Hepatocyte (in vitro differentiated cells): ENCODE measurements at regions not wholly inside any gene's neighbourhood (a gene's known extent, or its start where the extent isn't known, plus 50 kb on each side); places are given as distances from the start of the nearest gene placed in this dataset.
"Not testable (repeated sequence)": the region's sequence is repeated elsewhere in the genome, so short reads cannot be mapped to it uniquely, and the experiment has no call there.

Source experiments
- DNase-seq: peaks from one replicate; pipeline ENCODE4 v3.0.0-alpha.2; 2016; ENCODE audit warnings: low spot score
- H2AFZ ChIP-seq: fragments of 200-600 bp; sonication (generic); 2 replicates; pipeline ENCODE4 v1.6.0; 2016; ENCODE audit warnings: antibody characterized with exemption, mild to moderate bottlenecking
- H3K27ac ChIP-seq: fragments of 200-600 bp; sonication (generic); 2 replicates; pipeline ENCODE4 v1.5.1; 2016; ENCODE audit warnings: mild to moderate bottlenecking
- H3K27me3 ChIP-seq: fragments of 200-600 bp; sonication (generic); 2 replicates; pipeline ENCODE4 v1.6.1; 2016
- H3K36me3 ChIP-seq: fragments of 200-600 bp; sonication (generic); replicated peaks from 2 replicates; pipeline ENCODE4 v1.5.1; 2016; ENCODE audit warnings: low read depth; ENCODE audit not compliant: insufficient read depth
- H3K4me1 ChIP-seq: fragments of 200-600 bp; sonication (generic); 2 replicates; pipeline ENCODE4 v1.5.1; 2016; ENCODE audit warnings: mild to moderate bottlenecking, moderate library complexity; ENCODE audit not compliant: insufficient read depth
- H3K4me2 ChIP-seq: fragments of 200-600 bp; sonication (generic); 2 replicates; pipeline ENCODE4 v1.6.0; 2016
- H3K4me3 ChIP-seq: fragments of 200-600 bp; sonication (generic); 2 replicates; pipeline ENCODE4 v1.5.1; 2016; ENCODE audit warnings: mild to moderate bottlenecking
- H3K79me2 ChIP-seq: fragments of 200-600 bp; sonication (generic); 2 replicates; pipeline ENCODE4 v1.6.0; 2017; ENCODE audit warnings: mild to moderate bottlenecking
- H3K9me2 ChIP-seq: fragments of 200-600 bp; sonication (generic); replicated peaks from 2 replicates; pipeline ENCODE4 v1.6.0; 2017; ENCODE audit warnings: mild to moderate bottlenecking; ENCODE audit not compliant: insufficient read depth
- H3K9me3 ChIP-seq: fragments of 200-600 bp; sonication (generic); 2 replicates; pipeline ENCODE4 v1.5.1; 2016; ENCODE audit warnings: low read depth, mild to moderate bottlenecking
- H4K20me1 ChIP-seq: fragments of 200-600 bp; sonication (generic); 2 replicates; pipeline ENCODE4 v1.6.0; 2016; ENCODE audit warnings: mild to moderate bottlenecking; ENCODE audit not compliant: insufficient read depth, poor library complexity, severe bottlenecking
- CTCF ChIP-seq: fragments of 200-600 bp; sonication (generic); IDR thresholded peaks from 2 replicates; pipeline ENCODE4 v1.5.1; 2016; ENCODE audit warnings: antibody characterized with exemption, mild to moderate bottlenecking; ENCODE audit not compliant: poor library complexity
- EZH2 ChIP-seq: fragments of 200-600 bp; sonication (generic); IDR thresholded peaks from 2 replicates; pipeline ENCODE4 v1.6.1; 2016; ENCODE audit warnings: antibody characterized with exemption, mild to moderate bottlenecking, borderline replicate concordance
- EZH2phosphoT487 ChIP-seq: fragments of 200-600 bp; sonication (generic); IDR thresholded peaks from one replicate; pipeline ENCODE4 v1.6.1; 2018; ENCODE audit warnings: antibody characterized with exemption, mild to moderate bottlenecking, low read depth, moderate library complexity; ENCODE audit not compliant: unreplicated experiment, severe bottlenecking
- WGBS: methylation state at CpG from one replicate; pipeline ENCODE4 v1.1.6; 2016; ENCODE audit warnings: low lambda C conversion rate; ENCODE audit errors: missing lambda C conversion rate; 5-methylcytosine and 5-hydroxymethylcytosine counted together

GRCh38 chr4:19557161-19557560 lies 694.5 kb upstream of the SLIT2 start:
- H3K4me1 ChIP-seq = no peaks in the 10 kb centered on the region
- H2AFZ ChIP-seq = no peak overlapping the region
- no peaks in the 10 kb centered on the region for H3K9me2 ChIP-seq
- no peaks in the 10 kb centered on the region for H4K20me1 ChIP-seq
- H3K4me3 ChIP-seq = no peak overlapping the region
- no peaks in the 10 kb centered on the region for H3K36me3 ChIP-seq
- H3K79me2 ChIP-seq = no peaks in the 10 kb centered on the region
- 76% methylated on average over 2 of the region's 2 CpGs for WGBS
- TF ChIP-seq EZH2phosphoT487 (no peak), EZH2 (no peak), CTCF (no peak)
- no peak overlapping the region for H3K4me2 ChIP-seq
- no peak overlapping the region for H3K27ac ChIP-seq
- no peaks in the 10 kb centered on the region for H3K27me3 ChIP-seq
- DNase-seq = no peak
- H3K9me3 ChIP-seq = no peaks in the 10 kb centered on the region

GRCh38 chr4:19556276-19556675 lies 695.4 kb upstream of the SLIT2 start:
- not testable (repeated sequence) for H3K79me2 ChIP-seq, H3K9me3 ChIP-seq, H3K4me3 ChIP-seq, H3K36me3 ChIP-seq, H3K4me2 ChIP-seq, H3K9me2 ChIP-seq, H3K4me1 ChIP-seq, H4K20me1 ChIP-seq, H3K27ac ChIP-seq, H2AFZ ChIP-seq, H3K27me3 ChIP-seq
- DNase-seq = peak; percentile 7
- WGBS = 90% methylated on average over 10 of the region's 10 CpGs

- no peak overlapping the region for H3K4me3 ChIP-seq
- no peak overlapping the region for H3K27ac ChIP-seq
- H3K27me3 ChIP-seq = no peaks in the 10 kb centered on the region
- 64% methylated on average over 2 of the region's 2 CpGs for WGBS
- H3K4me2 ChIP-seq = no peak overlapping the region
- H3K79me2 ChIP-seq = no peaks in the 10 kb centered on the region
- no peaks in the 10 kb centered on the region for H3K36me3 ChIP-seq
- H2AFZ ChIP-seq = no peak overlapping the region
- H3K9me3 ChIP-seq = no peaks in the 10 kb centered on the region
- no peak for DNase-seq
- no peaks in the 10 kb centered on the region for H3K4me1 ChIP-seq
- no peaks in the 10 kb centered on the region for H3K9me2 ChIP-seq
- TF ChIP-seq EZH2 (no peak), EZH2phosphoT487 (no peak), CTCF (no peak)
- H4K20me1 ChIP-seq = no peaks in the 10 kb centered on the region
Measured at GRCh38 chr4:19547463-19547862, 704.2 kb upstream of the SLIT2 start.

GRCh38 chr4:19544446-19545125 lies 707.1 kb upstream of the SLIT2 start:
- Histone ChIP-seq H4K20me1 (no peaks in the 10 kb centered on the region), H3K27me3 (no peaks in the 10 kb centered on the region), H3K79me2 (no peaks in the 10 kb centered on the region), H3K4me1 (no peaks in the 10 kb centered on the region), H3K27ac (no peak overlapping the region), H3K9me2 (no peaks in the 10 kb centered on the region), H3K36me3 (no peaks in the 10 kb centered on the region), H3K9me3 (no peaks in the 10 kb centered on the region), H3K4me3 (no peak overlapping the region), H2AFZ (no peak overlapping the region), H3K4me2 (no peak overlapping the region)
- no peak for DNase-seq
- 71% methylated on average over 4 of the region's 4 CpGs for WGBS
- TF ChIP-seq EZH2 = no peak
- TF ChIP-seq CTCF = no peak
- no peak for TF ChIP-seq EZH2phosphoT487
